Naive thymus-derived CD8-positive, alpha-beta T cell (primary cell): ENCODE measurements at regions not wholly inside any gene's neighbourhood (a gene's known extent, or its start where the extent isn't known, plus 50 kb on each side); places are given as distances from the start of the nearest gene placed in this dataset.
A peak's percentile ranks its signal among the peaks of the same experiment; 100 is the strongest.
"Not testable (repeated sequence)": the region's sequence is repeated elsewhere in the genome, so short reads cannot be mapped to it uniquely, and the experiment has no call there.

Experiments
- ATAC-seq, 2 donors: fragments of 150-1000 bp; cut with Tn5 transposase in 1 of 2; sonication (Bioruptor Pico), chemical (Tn5 transposase) in 1 of 2; 1 replicate in 1 of 2; 2 replicates in 1 of 2; pipeline ENCODE4 v1.10.0; 2021; ENCODE audit warnings: mild to moderate bottlenecking in 2 of 2, moderate library complexity in 2 of 2
- POLR2A ChIA-PET: fragments of 350-600 bp; sonication (Branson Sonifier 250); formaldehyde crosslinking; loops from one replicate; lab custom pipeline; 2021; ENCODE audit warnings: antibody characterized with exemption; lab: Charles Lee
- DNase-seq, 10 donors: peaks; one replicate each; pipeline versions ENCODE4 v3.0.0 to v3.0.0-alpha.2; 2020 to 2022
- H3K27ac Mint-ChIP-seq, 10 donors: one replicate each; pipeline ENCODE4 v1.8.0; 2020 to 2022; ENCODE audit warnings: mild to moderate bottlenecking in 10 of 10, mixed read lengths in 10 of 10, moderate library complexity in 4 of 10, inconsistent platforms in 1 of 10
- H3K27me3 Mint-ChIP-seq, 5 donors: one replicate each; pipeline ENCODE4 v1.8.0; 2021 to 2022; ENCODE audit warnings: mixed read lengths in 5 of 5
- H3K36me3 Mint-ChIP-seq, 3 donors: one replicate each; pipeline ENCODE4 v1.8.0; 2020 to 2022; ENCODE audit warnings: mixed read lengths in 3 of 3, mild to moderate bottlenecking in 2 of 3, inconsistent platforms in 1 of 3
- H3K4me1 Mint-ChIP-seq, 4 donors: one replicate each; pipeline ENCODE4 v1.8.0; 2021 to 2022; ENCODE audit warnings: mixed read lengths in 4 of 4
- H3K4me3 Mint-ChIP-seq, 10 donors: one replicate each; pipeline ENCODE4 v1.8.0; 2020 to 2022; ENCODE audit warnings: mild to moderate bottlenecking in 10 of 10, mixed read lengths in 10 of 10, moderate library complexity in 6 of 10, inconsistent platforms in 1 of 10
- H3K9me3 Mint-ChIP-seq, 9 donors: one replicate each; pipeline ENCODE4 v1.8.0; 2020 to 2022; ENCODE audit warnings: mixed read lengths in 9 of 9, mild to moderate bottlenecking in 3 of 9, inconsistent platforms in 1 of 9, moderate library complexity in 1 of 9

GRCh38 chr13:99734013-99734693, 232.9 kb downstream of the TM9SF2 start:
- no peak for ATAC-seq
- peak overlapping the region in 1 of 10 donors; percentile 67 for H3K27ac Mint-ChIP-seq
- peaks cover 0 to 2% (median 0%) of the 10 kb centered on the region in 5 donors for H3K27me3 Mint-ChIP-seq
- no peaks in the 10 kb centered on the region for H3K9me3 Mint-ChIP-seq
- DNase-seq: no peak
- no peak overlapping the region for H3K4me3 Mint-ChIP-seq
- POLR2A ChIA-PET: no interaction called here
- no peaks in the 10 kb centered on the region for H3K36me3 Mint-ChIP-seq
- peaks cover 6 to 8% (median 7%) of the 10 kb centered on the region in 4 donors for H3K4me1 Mint-ChIP-seq

GRCh38 chr13:99733346-99733745, 232.1 kb downstream of the TM9SF2 start:
- ATAC-seq: no peak
- Mint-ChIP-seq H3K27ac (no peak overlapping the region), H3K4me3 (no peak overlapping the region), H3K9me3 (no peaks in the 10 kb centered on the region), H3K4me1 (peaks cover 1 to 4% (median 3%) of the 10 kb centered on the region in 4 donors), H3K36me3 (no peaks in the 10 kb centered on the region), H3K27me3 (peaks cover 0 to 2% (median 0%) of the 10 kb centered on the region in 5 donors)
- DNase-seq: no peak
- POLR2A ChIA-PET: no interaction called here

GRCh38 chr13:99731747-99732146, 230.5 kb downstream of the TM9SF2 start:
- H3K36me3 Mint-ChIP-seq: no peaks in the 10 kb centered on the region
- peaks cover 0 to 2% (median 0%) of the 10 kb centered on the region in 5 donors for H3K27me3 Mint-ChIP-seq
- peaks cover 0 to 4% (median 1%) of the 10 kb centered on the region in 4 donors for H3K4me1 Mint-ChIP-seq
- no peaks in the 10 kb centered on the region for H3K9me3 Mint-ChIP-seq
- POLR2A ChIA-PET: no interaction called here
- DNase-seq: no peak
- ATAC-seq: no peak
- no peak overlapping the region for H3K27ac Mint-ChIP-seq
- no peak overlapping the region for H3K4me3 Mint-ChIP-seq

GRCh38 chr13:99730403-99730802, 229.1 kb downstream of the TM9SF2 start:
- Mint-ChIP-seq H3K4me3 (peak overlapping the region in 1 of 10 donors; percentile 6), H3K4me1 (peaks cover 0 to 4% (median 1%) of the 10 kb centered on the region in 4 donors), H3K27ac (peak overlapping the region in 2 of 10 donors; percentile 34 to 47), H3K27me3 (peaks cover 0 to 2% (median 0%) of the 10 kb centered on the region in 5 donors), H3K9me3 (no peaks in the 10 kb centered on the region), H3K36me3 (peaks cover 0 to 3% (median 3%) of the 10 kb centered on the region in 3 donors)
- DNase-seq: no peak
- POLR2A ChIA-PET: no interaction called here
- no peak for ATAC-seq

- no peak for ATAC-seq
- H3K4me1 Mint-ChIP-seq: peaks cover 0 to 4% (median 1%) of the 10 kb centered on the region in 4 donors
- H3K27me3 Mint-ChIP-seq: peaks cover 0 to 2% (median 0%) of the 10 kb centered on the region in 5 donors
- peaks cover 0 to 7% (median 3%) of the 10 kb centered on the region in 3 donors for H3K36me3 Mint-ChIP-seq
- H3K9me3 Mint-ChIP-seq: no peaks in the 10 kb centered on the region
- DNase-seq: no peak
- H3K4me3 Mint-ChIP-seq: no peak overlapping the region
- H3K27ac Mint-ChIP-seq: peak overlapping the region in 2 of 10 donors; percentile 27 to 34
- POLR2A ChIA-PET: no interaction called here
These were observed 228.5 kb downstream of the TM9SF2 start for GRCh38 chr13:99729745-99730144.

- Mint-ChIP-seq H3K36me3 (peaks cover 0 to 11% (median 4%) of the 10 kb centered on the region in 3 donors), H3K27ac (peak overlapping the region in 1 of 10 donors; percentile 46)
- DNase-seq, POLR2A ChIA-PET, ATAC-seq, H3K9me3 Mint-ChIP-seq, H3K27me3 Mint-ChIP-seq, H3K4me3 Mint-ChIP-seq, H3K4me1 Mint-ChIP-seq: not testable (repeated sequence)
These were observed 226.4 kb downstream of the TM9SF2 start for GRCh38 chr13:99727651-99728050.

- ATAC-seq (no peak), DNase-seq (no peak)
- Mint-ChIP-seq H3K4me1 (peaks cover 0 to 11% (median 3%) of the 10 kb centered on the region in 4 donors), H3K4me3 (no peak overlapping the region), H3K9me3 (no peaks in the 10 kb centered on the region), H3K27ac (no peak overlapping the region), H3K36me3 (peaks cover 0 to 11% (median 7%) of the 10 kb centered on the region in 3 donors), H3K27me3 (no peaks in the 10 kb centered on the region)
- POLR2A ChIA-PET: no interaction called here
These were observed 225.1 kb downstream of the TM9SF2 start for GRCh38 chr13:99726282-99726894.

- Mint-ChIP-seq H3K9me3 (no peaks in the 10 kb centered on the region), H3K27me3 (no peaks in the 10 kb centered on the region), H3K27ac (no peak overlapping the region), H3K4me1 (peaks cover 0 to 11% (median 3%) of the 10 kb centered on the region in 4 donors), H3K36me3 (peaks cover 0 to 11% (median 7%) of the 10 kb centered on the region in 3 donors), H3K4me3 (no peak overlapping the region)
- no peak for ATAC-seq
- POLR2A ChIA-PET: no interaction called here
- DNase-seq: no peak
These were observed 224.4 kb downstream of the TM9SF2 start for GRCh38 chr13:99725644-99726043.

- DNase-seq: no peak
- peaks cover 0 to 11% (median 7%) of the 10 kb centered on the region in 3 donors for H3K36me3 Mint-ChIP-seq
- ATAC-seq: no peak
- peak overlapping the region in 1 of 10 donors; percentile 27 for H3K27ac Mint-ChIP-seq
- H3K4me3 Mint-ChIP-seq: no peak overlapping the region
- no peaks in the 10 kb centered on the region for H3K9me3 Mint-ChIP-seq
- no peaks in the 10 kb centered on the region for H3K27me3 Mint-ChIP-seq
- peaks cover 0 to 11% (median 5%) of the 10 kb centered on the region in 4 donors for H3K4me1 Mint-ChIP-seq
- POLR2A ChIA-PET: no interaction called here
These were observed 223.6 kb downstream of the TM9SF2 start for GRCh38 chr13:99724633-99725517.

GRCh38 chr13:99723878-99724277, 222.6 kb downstream of the TM9SF2 start:
- Mint-ChIP-seq H3K4me1 (peaks cover 0 to 11% (median 5%) of the 10 kb centered on the region in 4 donors), H3K27ac (peak overlapping the region in 1 of 10 donors; percentile 74), H3K4me3 (no peak overlapping the region), H3K27me3 (no peaks in the 10 kb centered on the region), H3K36me3 (peaks cover 0 to 11% (median 7%) of the 10 kb centered on the region in 3 donors), H3K9me3 (no peaks in the 10 kb centered on the region)
- POLR2A ChIA-PET: no interaction called here
- DNase-seq (no peak), ATAC-seq (no peak)

- POLR2A ChIA-PET: no interaction called here
- DNase-seq (no peak), ATAC-seq (no peak)
- H3K9me3 Mint-ChIP-seq: no peaks in the 10 kb centered on the region
- peaks cover 0 to 11% (median 5%) of the 10 kb centered on the region in 4 donors for H3K4me1 Mint-ChIP-seq
- H3K4me3 Mint-ChIP-seq: no peak overlapping the region
- no peaks in the 10 kb centered on the region for H3K27me3 Mint-ChIP-seq
- H3K36me3 Mint-ChIP-seq: peaks cover 0 to 11% (median 7%) of the 10 kb centered on the region in 3 donors
- H3K27ac Mint-ChIP-seq: no peak overlapping the region
These were observed 221.7 kb downstream of the TM9SF2 start for GRCh38 chr13:99722931-99723330.

- ATAC-seq (no peak), DNase-seq (no peak)
- Mint-ChIP-seq H3K4me1 (peaks cover 0 to 11% (median 5%) of the 10 kb centered on the region in 4 donors), H3K36me3 (peaks cover 0 to 11% (median 7%) of the 10 kb centered on the region in 3 donors), H3K27me3 (no peaks in the 10 kb centered on the region), H3K9me3 (no peaks in the 10 kb centered on the region), H3K27ac (peak overlapping the region in 1 of 10 donors; percentile 57), H3K4me3 (no peak overlapping the region)
- POLR2A ChIA-PET: no interaction called here
These were observed 221.1 kb downstream of the TM9SF2 start for GRCh38 chr13:99722338-99722818.
